ENCODE measurements at regions not wholly inside any gene's neighbourhood (a gene's known extent, or its start where the extent isn't known, plus 50 kb on each side); places are given as distances from the start of the nearest gene placed in this dataset.
"Not testable (repeated sequence)": the region's sequence is repeated elsewhere in the genome, so short reads cannot be mapped to it uniquely, and the experiment has no call there.

- no peak for DNase-seq (ENCODE audit: low spot score)
Measured at GRCh38 chr18:51248685-51249084, 51.2 kb upstream of the MEX3C start.

GRCh38 chr18:51250006-51250405 lies 52.5 kb upstream of the MEX3C start:
- no peak for DNase-seq (ENCODE audit: low spot score)

GRCh38 chr18:51250458-51251024 lies 53.1 kb upstream of the MEX3C start:
- DNase-seq (ENCODE audit: low spot score): no peak

GRCh38 chr18:51251625-51252024 lies 54.1 kb upstream of the MEX3C start:
- DNase-seq (ENCODE audit: low spot score): no peak

GRCh38 chr18:51253476-51253875 lies 56.0 kb upstream of the MEX3C start:
- DNase-seq (ENCODE audit: low spot score): no peak

- no peak for DNase-seq (ENCODE audit: low spot score)
Measured at GRCh38 chr18:51255693-51256092, 58.2 kb upstream of the MEX3C start.

- no peak for DNase-seq (ENCODE audit: low spot score)
Measured at GRCh38 chr18:51257150-51257549, 59.7 kb upstream of the MEX3C start.

GRCh38 chr18:51260118-51260517 lies 62.6 kb upstream of the MEX3C start:
- DNase-seq (ENCODE audit: low spot score): no peak

GRCh38 chr18:51266077-51266476 lies 68.6 kb upstream of the MEX3C start:
- not testable (repeated sequence) for DNase-seq (ENCODE audit: low spot score)

GRCh38 chr18:51266773-51267172 lies 69.3 kb upstream of the MEX3C start:
- no peak for DNase-seq (ENCODE audit: low spot score)

GRCh38 chr18:51273437-51273836 lies 76.0 kb upstream of the MEX3C start:
- DNase-seq (ENCODE audit: low spot score): no peak

- no peak for DNase-seq (ENCODE audit: low spot score)
Measured at GRCh38 chr18:51275712-51276476, 78.4 kb upstream of the MEX3C start.

- no peak for DNase-seq (ENCODE audit: low spot score)
Measured at GRCh38 chr18:51278045-51278649, 80.7 kb upstream of the MEX3C start.

- DNase-seq (ENCODE audit: low spot score): no peak
Measured at GRCh38 chr18:51279367-51279984, 82.0 kb upstream of the MEX3C start.

GRCh38 chr18:51287818-51288508 lies 90.5 kb upstream of the MEX3C start:
- no peak for DNase-seq (ENCODE audit: low spot score)

- no peak for DNase-seq (ENCODE audit: low spot score)
Measured at GRCh38 chr18:51288582-51288981, 91.1 kb upstream of the MEX3C start.

- no peak for DNase-seq (ENCODE audit: low spot score)
Measured at GRCh38 chr18:51290860-51291259, 93.4 kb upstream of the MEX3C start.

GRCh38 chr18:51300912-51301311 lies 103.4 kb upstream of the MEX3C start:
- DNase-seq (ENCODE audit: low spot score): no peak

GRCh38 chr18:51301376-51301775 lies 103.9 kb upstream of the MEX3C start:
- no peak for DNase-seq (ENCODE audit: low spot score)

- DNase-seq (ENCODE audit: low spot score): no peak
Measured at GRCh38 chr18:51316677-51317076, 119.2 kb upstream of the MEX3C start.

- DNase-seq (ENCODE audit: low spot score): no peak
Measured at GRCh38 chr18:51321696-51322095, 124.2 kb upstream of the MEX3C start.

GRCh38 chr18:51323961-51324360 lies 126.5 kb upstream of the MEX3C start:
- no peak for DNase-seq (ENCODE audit: low spot score)

All from AG08395 (cell line).